Gastrocnemius medialis (tissue), 4 donors: ENCODE measurements at regions not wholly inside any gene's neighbourhood (a gene's known extent, or its start where the extent isn't known, plus 50 kb on each side); places are given as distances from the start of the nearest gene placed in this dataset.

Experiments used
- POLR2A ChIP-seq, 2 donors: fragments of 450-650 bp; IDR thresholded peaks; one replicate each; pipeline ENCODE4 v1.6.1; 2017; ENCODE audit warnings: antibody characterized with exemption in 2 of 2, mild to moderate bottlenecking in 2 of 2, moderate library complexity in 2 of 2
- TF ChIP-seq, protein P1 (sequence below), 5 experiments: fragments of 450-650 bp in 3 of 5; fragments of 200-600 bp in 2 of 5; sonication (generic) in 2 of 5; IDR thresholded peaks in 4 of 5; conservative IDR thresholded peaks in 1 of 5; 1 replicate in 4 of 5; 2 replicates in 1 of 5; pipeline ENCODE4 v1.5.1; 2016 to 2019; ENCODE audit warnings: antibody characterized with exemption in 5 of 5, mild to moderate bottlenecking in 3 of 5, moderate library complexity in 3 of 5

DNA sequence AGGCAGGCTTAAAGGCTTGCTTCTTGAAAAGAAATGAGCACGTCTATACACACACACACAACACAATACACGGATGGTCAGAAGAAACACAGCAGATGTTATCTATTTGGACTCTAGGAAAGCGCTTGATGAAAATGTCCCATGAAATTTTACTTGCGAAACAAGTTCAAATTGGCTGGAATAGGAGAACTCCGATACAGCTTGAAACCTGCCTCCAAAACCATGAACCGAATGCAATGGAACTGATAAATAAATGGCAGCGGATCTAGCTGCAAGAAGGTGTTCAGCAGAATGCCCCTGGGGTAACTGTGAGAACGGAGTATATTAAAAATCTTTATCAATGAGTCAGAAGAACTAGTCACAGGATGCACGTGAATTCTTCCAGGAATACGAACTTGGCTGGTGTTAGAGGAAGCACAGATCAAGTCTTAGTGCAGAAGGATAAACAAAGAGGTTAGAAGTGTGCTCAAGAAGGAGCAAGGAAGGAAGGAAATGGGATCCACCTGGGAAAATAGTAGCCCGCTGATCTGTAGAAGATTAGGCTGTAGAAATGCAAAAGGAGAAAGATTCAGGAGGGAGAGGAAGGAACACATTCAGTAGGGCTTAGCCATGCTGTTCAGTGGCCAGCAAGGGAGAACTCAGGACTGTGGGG, 142.0 kb upstream of the PRKCQ start:
- TF ChIP-seq POLR2A (IDR thresholded peaks at IDR 0.05) = no peak
- TF ChIP-seq, protein P1, sequence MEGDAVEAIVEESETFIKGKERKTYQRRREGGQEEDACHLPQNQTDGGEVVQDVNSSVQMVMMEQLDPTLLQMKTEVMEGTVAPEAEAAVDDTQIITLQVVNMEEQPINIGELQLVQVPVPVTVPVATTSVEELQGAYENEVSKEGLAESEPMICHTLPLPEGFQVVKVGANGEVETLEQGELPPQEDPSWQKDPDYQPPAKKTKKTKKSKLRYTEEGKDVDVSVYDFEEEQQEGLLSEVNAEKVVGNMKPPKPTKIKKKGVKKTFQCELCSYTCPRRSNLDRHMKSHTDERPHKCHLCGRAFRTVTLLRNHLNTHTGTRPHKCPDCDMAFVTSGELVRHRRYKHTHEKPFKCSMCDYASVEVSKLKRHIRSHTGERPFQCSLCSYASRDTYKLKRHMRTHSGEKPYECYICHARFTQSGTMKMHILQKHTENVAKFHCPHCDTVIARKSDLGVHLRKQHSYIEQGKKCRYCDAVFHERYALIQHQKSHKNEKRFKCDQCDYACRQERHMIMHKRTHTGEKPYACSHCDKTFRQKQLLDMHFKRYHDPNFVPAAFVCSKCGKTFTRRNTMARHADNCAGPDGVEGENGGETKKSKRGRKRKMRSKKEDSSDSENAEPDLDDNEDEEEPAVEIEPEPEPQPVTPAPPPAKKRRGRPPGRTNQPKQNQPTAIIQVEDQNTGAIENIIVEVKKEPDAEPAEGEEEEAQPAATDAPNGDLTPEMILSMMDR (IDR thresholded peaks at IDR 0.05 in 4 of 5, conservative IDR thresholded peaks at IDR 0.05 in 1 of 5) = no peak
